HUES48 (cell line): ENCODE measurements at regions not wholly inside any gene's neighbourhood (a gene's known extent, or its start where the extent isn't known, plus 50 kb on each side); places are given as distances from the start of the nearest gene placed in this dataset.
"Not testable (repeated sequence)": the region's sequence is repeated elsewhere in the genome, so short reads cannot be mapped to it uniquely, and the experiment has no call there.

ENCODE experiments used
- H3K27ac ChIP-seq: one replicate; pipeline ENCODE4 v1.7.0; 2013; ENCODE audit warnings: low read depth, low read length, inconsistent platforms
- H3K27me3 ChIP-seq: 2 replicates; pipeline ENCODE4 v1.6.1; 2013; ENCODE audit warnings: mild to moderate bottlenecking, low read length; ENCODE audit not compliant: control insufficient read depth, insufficient read depth
- H3K36me3 ChIP-seq: 2 replicates; pipeline ENCODE4 v1.6.1; 2013; ENCODE audit warnings: low read length; ENCODE audit not compliant: control insufficient read depth, insufficient read depth
- H3K4me1 ChIP-seq: 2 replicates; pipeline ENCODE4 v1.6.1; 2013; ENCODE audit warnings: mild to moderate bottlenecking, low read length; ENCODE audit not compliant: control insufficient read depth, insufficient read depth
- H3K4me3 ChIP-seq: 2 replicates; pipeline ENCODE4 v1.5.1; 2013; ENCODE audit warnings: mild to moderate bottlenecking, low read depth, low read length
- H3K9ac ChIP-seq: 2 replicates; pipeline ENCODE4 v1.6.1; 2013; ENCODE audit warnings: mild to moderate bottlenecking, low read depth, low read length, moderate library complexity
- H3K9me3 ChIP-seq: 2 replicates; pipeline ENCODE4 v1.6.1; 2013; ENCODE audit warnings: low read length; ENCODE audit not compliant: control insufficient read depth, insufficient read depth

GRCh38 chr15:87538327-87538834 lies 718.2 kb downstream of the NTRK3 start:
- Histone ChIP-seq H3K4me1 (no peaks in the 10 kb centered on the region), H3K27me3 (no peaks in the 10 kb centered on the region), H3K4me3 (no peak overlapping the region), H3K9me3 (no peaks in the 10 kb centered on the region), H3K36me3 (no peaks in the 10 kb centered on the region), H3K9ac (no peak overlapping the region), H3K27ac (no peak overlapping the region)

DNA sequence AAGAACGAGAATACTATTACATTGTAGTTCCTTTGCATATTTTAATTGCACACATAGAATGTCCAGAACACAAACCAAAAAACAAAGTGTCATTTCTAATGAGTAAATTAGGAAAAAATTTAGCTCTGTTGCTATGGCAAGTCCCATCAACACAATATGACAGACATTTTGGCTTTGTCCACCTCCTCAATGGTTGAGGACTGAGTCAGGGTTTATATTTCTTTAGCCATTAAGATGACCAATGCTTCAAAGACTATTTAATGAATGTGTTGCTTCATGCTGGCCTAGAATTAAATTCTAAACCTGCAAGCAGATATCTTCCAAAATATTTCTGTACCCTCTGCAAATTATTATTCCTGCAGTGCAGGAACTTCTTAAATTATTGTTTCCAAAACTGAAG lies 719.2 kb downstream of the NTRK3 start:
- no peak overlapping the region for H3K4me3 ChIP-seq
- no peaks in the 10 kb centered on the region for H3K9me3 ChIP-seq
- H3K27ac ChIP-seq, result no peak overlapping the region
- H3K4me1 ChIP-seq, result no peaks in the 10 kb centered on the region
- H3K36me3 ChIP-seq, result no peaks in the 10 kb centered on the region
- H3K27me3 ChIP-seq, result no peaks in the 10 kb centered on the region
- no peak overlapping the region for H3K9ac ChIP-seq

DNA sequence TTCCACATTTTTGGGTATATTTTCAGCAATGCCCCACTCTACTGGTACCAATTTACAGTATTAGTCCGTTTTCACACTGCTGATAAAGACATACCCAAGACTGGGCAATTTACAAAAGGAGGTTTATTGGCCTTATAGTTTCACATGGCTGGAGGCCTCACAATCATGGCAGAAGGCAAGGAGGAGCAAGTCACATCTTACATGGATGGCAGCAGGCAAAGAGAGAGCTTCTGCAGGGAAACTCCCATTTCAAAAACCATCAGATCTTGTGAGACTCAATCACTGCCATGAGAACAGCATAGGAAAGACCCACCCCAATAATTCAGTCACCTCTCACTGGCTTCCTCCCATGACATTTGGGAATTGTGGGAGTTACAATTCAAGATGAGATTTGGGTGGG lies 722.9 kb downstream of the NTRK3 start:
- not testable (repeated sequence) for H3K4me1 ChIP-seq, H3K27ac ChIP-seq, H3K9ac ChIP-seq, H3K4me3 ChIP-seq, H3K27me3 ChIP-seq, H3K9me3 ChIP-seq, H3K36me3 ChIP-seq

DNA sequence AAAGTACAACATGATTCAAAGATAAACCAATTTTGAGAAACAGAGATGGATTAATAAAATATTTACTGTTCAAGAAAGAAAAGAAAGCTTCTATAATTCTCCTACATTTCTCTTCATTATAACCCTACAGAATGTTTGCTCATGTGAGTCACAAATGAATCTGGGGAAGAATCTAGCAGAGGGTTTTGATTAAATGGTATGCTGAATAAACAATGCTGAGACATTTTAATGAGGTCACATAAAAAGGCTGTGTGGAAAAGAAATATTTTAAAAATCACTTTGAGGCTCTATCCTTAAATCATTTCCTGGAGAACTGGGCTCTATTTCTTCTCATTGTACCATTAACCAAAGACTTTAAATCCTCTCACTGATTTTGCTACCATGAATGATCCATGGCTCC lies 727.7 kb downstream of the NTRK3 start:
- Histone ChIP-seq H3K4me3 (no peak overlapping the region), H3K27ac (no peak overlapping the region), H3K9me3 (no peaks in the 10 kb centered on the region), H3K9ac (no peak overlapping the region), H3K27me3 (no peaks in the 10 kb centered on the region), H3K4me1 (no peaks in the 10 kb centered on the region), H3K36me3 (no peaks in the 10 kb centered on the region)

GRCh38 chr15:87527875-87528274 lies 728.7 kb downstream of the NTRK3 start:
- Histone ChIP-seq H3K4me3 (no peak overlapping the region), H3K27ac (no peak overlapping the region), H3K9me3 (no peaks in the 10 kb centered on the region), H3K36me3 (no peaks in the 10 kb centered on the region), H3K9ac (no peak overlapping the region), H3K4me1 (no peaks in the 10 kb centered on the region), H3K27me3 (no peaks in the 10 kb centered on the region)

GRCh38 chr15:87527416-87527815 lies 729.1 kb downstream of the NTRK3 start:
- Histone ChIP-seq H3K36me3 (no peaks in the 10 kb centered on the region), H3K4me1 (no peaks in the 10 kb centered on the region), H3K27me3 (no peaks in the 10 kb centered on the region), H3K9ac (no peak overlapping the region), H3K27ac (no peak overlapping the region), H3K4me3 (no peak overlapping the region), H3K9me3 (no peaks in the 10 kb centered on the region)

DNA sequence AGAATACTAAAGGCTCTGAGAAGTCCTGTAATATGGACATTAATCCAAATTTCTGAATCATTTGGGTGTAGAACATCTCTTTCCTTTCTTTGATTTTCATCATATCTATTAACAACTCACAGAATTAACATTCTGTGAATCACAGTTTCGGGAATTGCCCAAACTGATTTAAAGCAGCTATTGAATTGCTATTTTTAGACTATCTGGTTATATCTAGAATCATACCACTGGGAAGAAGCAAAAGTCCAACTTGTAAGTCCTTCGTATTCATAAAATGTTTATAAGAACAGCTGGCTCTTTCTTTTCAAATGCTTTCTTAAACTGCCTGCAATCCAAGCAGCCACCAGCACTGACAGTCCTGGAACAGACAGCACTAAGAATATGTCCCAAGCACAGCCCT lies 733.0 kb downstream of the NTRK3 start:
- Histone ChIP-seq H3K9ac (no peak overlapping the region), H3K4me3 (no peak overlapping the region), H3K36me3 (no peaks in the 10 kb centered on the region)

DNA sequence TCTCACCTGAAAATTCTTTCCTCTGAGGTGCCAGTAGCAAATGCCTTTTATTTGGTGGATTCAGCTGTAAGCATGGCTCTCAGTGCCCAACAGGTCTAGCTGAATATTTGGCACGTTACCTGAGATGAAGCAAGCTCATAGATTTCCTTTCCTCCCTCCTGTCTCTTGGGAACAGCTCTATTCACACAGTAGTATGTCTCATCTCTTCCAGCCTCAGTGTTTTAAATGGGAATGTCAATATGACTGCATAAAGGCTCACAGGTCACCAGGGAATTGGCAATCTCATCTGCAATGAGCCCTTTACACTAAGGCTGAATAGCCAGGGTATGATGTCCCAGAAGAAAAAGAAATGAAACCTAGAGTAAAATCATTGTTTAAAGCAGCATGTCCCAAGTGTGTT lies 733.5 kb downstream of the NTRK3 start:
- no peaks in the 10 kb centered on the region for H3K9me3 ChIP-seq
- H3K27me3 ChIP-seq, result no peaks in the 10 kb centered on the region
- no peak overlapping the region for H3K27ac ChIP-seq
- H3K4me1 ChIP-seq, result no peaks in the 10 kb centered on the region
- no peaks in the 10 kb centered on the region for H3K36me3 ChIP-seq
- no peak overlapping the region for H3K9ac ChIP-seq
- H3K4me3 ChIP-seq, result no peak overlapping the region

More for the DNA sequence above, 733.0 kb downstream of the NTRK3 start:
- H3K9me3 ChIP-seq, result no peaks in the 10 kb centered on the region
- H3K27me3 ChIP-seq, result no peaks in the 10 kb centered on the region
- H3K4me1 ChIP-seq, result no peaks in the 10 kb centered on the region
- no peak overlapping the region for H3K27ac ChIP-seq

DNA sequence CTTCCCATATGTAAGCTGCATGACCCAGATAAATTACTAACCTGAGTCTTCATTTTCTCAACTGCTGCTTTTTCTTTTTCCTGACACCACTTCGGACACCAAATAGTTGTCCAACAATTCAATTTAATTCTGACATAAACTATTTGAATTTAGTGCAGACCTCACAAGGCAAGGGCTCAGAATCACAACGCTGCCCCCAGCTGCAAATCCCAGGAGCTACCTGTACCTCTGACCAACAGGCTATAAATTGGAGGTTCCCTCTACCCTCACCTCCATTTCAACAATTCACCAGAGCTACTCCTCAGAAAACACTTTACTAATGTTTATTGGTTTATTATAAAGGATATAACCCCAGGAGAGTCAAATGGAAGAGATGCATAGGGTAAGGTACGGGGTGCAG lies 737.6 kb downstream of the NTRK3 start:
- Histone ChIP-seq H3K4me1 (no peaks in the 10 kb centered on the region), H3K4me3 (no peak overlapping the region), H3K27me3 (no peaks in the 10 kb centered on the region), H3K9me3 (no peaks in the 10 kb centered on the region), H3K27ac (no peak overlapping the region), H3K36me3 (no peaks in the 10 kb centered on the region), H3K9ac (no peak overlapping the region)

GRCh38 chr15:87508086-87508485 lies 748.5 kb downstream of the NTRK3 start:
- Histone ChIP-seq H3K4me1 (no peaks in the 10 kb centered on the region), H3K36me3 (no peaks in the 10 kb centered on the region), H3K27me3 (no peaks in the 10 kb centered on the region), H3K9ac (no peak overlapping the region), H3K27ac (no peak overlapping the region), H3K9me3 (no peaks in the 10 kb centered on the region), H3K4me3 (no peak overlapping the region)

DNA sequence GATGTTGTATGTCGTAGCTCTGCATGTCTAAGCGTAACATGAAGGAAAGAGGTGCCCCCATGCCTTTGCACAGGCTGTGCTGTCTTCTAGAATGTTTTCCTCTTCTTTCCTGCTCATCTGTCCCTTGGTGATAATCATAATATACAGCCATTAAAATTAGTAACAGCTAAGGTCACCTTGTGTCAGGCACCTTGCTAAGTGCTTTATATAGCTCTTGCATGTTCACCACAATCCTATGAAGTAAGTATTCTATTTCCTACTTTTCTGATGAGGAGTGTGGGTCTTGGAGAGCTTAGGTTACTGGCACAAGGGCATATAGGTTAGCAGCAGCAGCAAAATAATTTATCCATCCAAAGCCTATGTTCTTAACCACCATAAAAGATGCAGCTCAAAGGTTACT lies 754.4 kb downstream of the NTRK3 start:
- H3K36me3 ChIP-seq, result no peaks in the 10 kb centered on the region
- H3K4me1 ChIP-seq, result peaks cover 6% of the 10 kb centered on the region; the same call in 1 of the 2 replicates
- no peaks in the 10 kb centered on the region for H3K27me3 ChIP-seq
- H3K27ac ChIP-seq, result no peak overlapping the region
- H3K4me3 ChIP-seq, result no peak overlapping the region
- no peaks in the 10 kb centered on the region for H3K9me3 ChIP-seq
- no peak overlapping the region for H3K9ac ChIP-seq

- no peaks in the 10 kb centered on the region for H3K27me3 ChIP-seq
- H3K4me3 ChIP-seq, result no peak overlapping the region
- no peaks in the 10 kb centered on the region for H3K36me3 ChIP-seq
- H3K9ac ChIP-seq, result no peak overlapping the region
- peaks cover 6% of the 10 kb centered on the region; the same call in 1 of the 2 replicates for H3K4me1 ChIP-seq
- no peak overlapping the region for H3K27ac ChIP-seq
- H3K9me3 ChIP-seq, result no peaks in the 10 kb centered on the region
Observed at GRCh38 chr15:87500240-87500639, 756.3 kb downstream of the NTRK3 start.
